ENCODE measurements at regions not wholly inside any gene's neighbourhood (a gene's known extent, or its start where the extent isn't known, plus 50 kb on each side); places are given as distances from the start of the nearest gene placed in this dataset.
A peak's percentile ranks its signal among the peaks of the same experiment; 100 is the strongest.

GRCh38 chr3:132777171-132777570 is 55.0 kb upstream of the NPHP3 start:
- no peak overlapping the region for H4K12ac ChIP-seq (ENCODE audit: low read depth, low read length)
- H3K4me1 ChIP-seq (ENCODE audit: control insufficient read depth in 1 of 2, insufficient read depth in 2 of 2, low read length in 2 of 2) = no peaks in the 10 kb centered on the region
- H3K9me3 ChIP-seq (ENCODE audit: insufficient read depth, low read depth, low read length) = no peaks in the 10 kb centered on the region
- no CpG with 5 or more reads among the region's 3 CpGs for WGBS (ENCODE audit: extremely low coverage, insufficient coverage, insufficient read length)
- no peak overlapping the region for H2AFZ ChIP-seq (ENCODE audit: insufficient read depth, low read length, poor library complexity)
- H4K8ac ChIP-seq (ENCODE audit: low read depth, low read length) = no peak overlapping the region
- H2AK5ac ChIP-seq (ENCODE audit: low read length) = no peak overlapping the region
- no peak overlapping the region for H3K18ac ChIP-seq (ENCODE audit: low read length)
- no peak overlapping the region for H3K27ac ChIP-seq (ENCODE audit: low read depth, low read length)
- H3K14ac ChIP-seq (ENCODE audit: low read length) = no peak overlapping the region
- no peak overlapping the region for H2BK5ac ChIP-seq (ENCODE audit: low read depth, low read length, poor library complexity)
- no peak overlapping the region for H3K4me3 ChIP-seq (ENCODE audit: low read depth, low read length)
- no peak overlapping the region for H3K4me2 ChIP-seq (ENCODE audit: low read length)
- no peak for DNase-seq
- H2BK120ac ChIP-seq (ENCODE audit: insufficient read depth, low read length, poor library complexity) = no peak overlapping the region
- H3K23ac ChIP-seq (ENCODE audit: low read length) = no peak overlapping the region
- no peak overlapping the region for H3K4ac ChIP-seq (ENCODE audit: low read depth, low read length)
- H3K36me3 ChIP-seq (ENCODE audit: control insufficient read depth in 1 of 2, insufficient read depth in 2 of 2, low read length in 2 of 2) = no peaks in the 10 kb centered on the region
- H3K9ac ChIP-seq (ENCODE audit: low read length) = no peak overlapping the region
- H3K27me3 ChIP-seq (ENCODE audit: insufficient read depth, low read length) = no peaks in the 10 kb centered on the region
- no peaks in the 10 kb centered on the region for H3K79me1 ChIP-seq (ENCODE audit: low read length)
- no peaks in the 10 kb centered on the region for H3K79me2 ChIP-seq (ENCODE audit: control insufficient read depth, insufficient read depth, low read length, poor library complexity)
- no peak overlapping the region for H2BK12ac ChIP-seq (ENCODE audit: low read length)
- H4K91ac ChIP-seq (ENCODE audit: low read depth, low read length) = no peak overlapping the region

- Histone ChIP-seq H3K4me1 (ENCODE audit: control insufficient read depth in 1 of 2, insufficient read depth in 2 of 2, low read length in 2 of 2) (no peaks in the 10 kb centered on the region), H3K36me3 (ENCODE audit: control insufficient read depth in 1 of 2, insufficient read depth in 2 of 2, low read length in 2 of 2) (no peaks in the 10 kb centered on the region), H3K23ac (ENCODE audit: low read length) (no peak overlapping the region), H4K8ac (ENCODE audit: low read depth, low read length) (no peak overlapping the region), H3K27ac (ENCODE audit: low read depth, low read length) (no peak overlapping the region), H3K79me1 (ENCODE audit: low read length) (no peaks in the 10 kb centered on the region), H4K12ac (ENCODE audit: low read depth, low read length) (no peak overlapping the region), H2AFZ (ENCODE audit: insufficient read depth, low read length, poor library complexity) (no peak overlapping the region), H3K4me3 (ENCODE audit: low read depth, low read length) (no peak overlapping the region), H4K91ac (ENCODE audit: low read depth, low read length) (no peak overlapping the region), H3K4me2 (ENCODE audit: low read length) (no peak overlapping the region), H2BK12ac (ENCODE audit: low read length) (no peak overlapping the region), H3K18ac (ENCODE audit: low read length) (no peak overlapping the region), H3K9me3 (ENCODE audit: insufficient read depth, low read depth, low read length) (no peaks in the 10 kb centered on the region), H3K4ac (ENCODE audit: low read depth, low read length) (no peak overlapping the region), H3K27me3 (ENCODE audit: insufficient read depth, low read length) (no peaks in the 10 kb centered on the region), H2BK5ac (ENCODE audit: low read depth, low read length, poor library complexity) (no peak overlapping the region), H2BK120ac (ENCODE audit: insufficient read depth, low read length, poor library complexity) (no peak overlapping the region), H3K14ac (ENCODE audit: low read length) (no peak overlapping the region), H3K79me2 (ENCODE audit: control insufficient read depth, insufficient read depth, low read length, poor library complexity) (no peaks in the 10 kb centered on the region), H3K9ac (ENCODE audit: low read length) (no peak overlapping the region), H2AK5ac (ENCODE audit: low read length) (no peak overlapping the region)
- peak in 1 of 2 donors; percentile 30 for DNase-seq
- no CpG with 5 or more reads among the region's 2 CpGs for WGBS (ENCODE audit: extremely low coverage, insufficient coverage, insufficient read length)
These were observed 50.9 kb upstream of the NPHP3 start for GRCh38 chr3:132773071-132773619.

GRCh38 chr3:132772252-132772651 is 50.0 kb upstream of the NPHP3 start:
- no peak overlapping the region for H3K27ac ChIP-seq (ENCODE audit: low read depth, low read length)
- H4K8ac ChIP-seq (ENCODE audit: low read depth, low read length) = no peak overlapping the region
- no peaks in the 10 kb centered on the region for H3K79me2 ChIP-seq (ENCODE audit: control insufficient read depth, insufficient read depth, low read length, poor library complexity)
- H3K14ac ChIP-seq (ENCODE audit: low read length) = no peak overlapping the region
- no peak overlapping the region for H2AK5ac ChIP-seq (ENCODE audit: low read length)
- no peak overlapping the region for H3K4me3 ChIP-seq (ENCODE audit: low read depth, low read length)
- no peak overlapping the region for H3K4ac ChIP-seq (ENCODE audit: low read depth, low read length)
- no peak overlapping the region for H4K12ac ChIP-seq (ENCODE audit: low read depth, low read length)
- H2BK120ac ChIP-seq (ENCODE audit: insufficient read depth, low read length, poor library complexity) = no peak overlapping the region
- H3K23ac ChIP-seq (ENCODE audit: low read length) = no peak overlapping the region
- no peak for DNase-seq
- no peaks in the 10 kb centered on the region for H3K4me1 ChIP-seq (ENCODE audit: control insufficient read depth in 1 of 2, insufficient read depth in 2 of 2, low read length in 2 of 2)
- no peaks in the 10 kb centered on the region for H3K36me3 ChIP-seq (ENCODE audit: control insufficient read depth in 1 of 2, insufficient read depth in 2 of 2, low read length in 2 of 2)
- H3K9me3 ChIP-seq (ENCODE audit: insufficient read depth, low read depth, low read length) = no peaks in the 10 kb centered on the region
- H3K27me3 ChIP-seq (ENCODE audit: insufficient read depth, low read length) = no peaks in the 10 kb centered on the region
- H3K9ac ChIP-seq (ENCODE audit: low read length) = no peak overlapping the region
- no peaks in the 10 kb centered on the region for H3K79me1 ChIP-seq (ENCODE audit: low read length)
- H2AFZ ChIP-seq (ENCODE audit: insufficient read depth, low read length, poor library complexity) = no peak overlapping the region
- H4K91ac ChIP-seq (ENCODE audit: low read depth, low read length) = no peak overlapping the region
- no peak overlapping the region for H2BK5ac ChIP-seq (ENCODE audit: low read depth, low read length, poor library complexity)
- no peak overlapping the region for H3K4me2 ChIP-seq (ENCODE audit: low read length)
- no peak overlapping the region for H2BK12ac ChIP-seq (ENCODE audit: low read length)
- no peak overlapping the region for H3K18ac ChIP-seq (ENCODE audit: low read length)

Measured in trophoblast cell (in vitro differentiated cells and primary cell).